ENCODE measurements at regions not wholly inside any gene's neighbourhood (a gene's known extent, or its start where the extent isn't known, plus 50 kb on each side); places are given as distances from the start of the nearest gene placed in this dataset.

DNA sequence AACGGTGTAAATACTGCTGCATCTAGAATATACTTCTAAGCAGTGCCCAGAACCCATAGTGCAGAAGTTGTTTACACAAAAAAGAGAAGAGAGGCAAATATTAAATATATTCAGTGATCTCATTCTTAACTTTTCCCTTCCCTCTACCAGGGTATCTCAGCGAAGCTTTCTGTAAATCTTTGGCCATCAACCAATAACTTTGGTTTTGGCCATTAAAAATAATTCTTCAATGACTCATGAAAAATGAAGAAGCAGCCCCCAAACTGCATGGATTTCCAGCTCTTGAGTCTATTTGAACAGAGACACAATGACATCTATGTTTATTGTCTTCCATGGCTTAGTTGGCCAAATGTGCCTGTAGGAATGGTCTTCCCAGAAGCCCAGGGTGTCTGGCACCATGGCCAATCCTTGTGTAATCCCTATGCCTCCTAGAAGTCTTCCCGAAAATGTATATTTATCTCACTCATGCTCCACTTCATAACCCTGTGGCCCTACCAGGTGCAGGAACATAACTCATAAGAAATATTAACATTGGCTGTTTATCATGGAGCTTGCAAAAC is 646.6 kb downstream of the TOX3 start:
- DNase-seq (ENCODE audit: low spot score) = no peak

DNA sequence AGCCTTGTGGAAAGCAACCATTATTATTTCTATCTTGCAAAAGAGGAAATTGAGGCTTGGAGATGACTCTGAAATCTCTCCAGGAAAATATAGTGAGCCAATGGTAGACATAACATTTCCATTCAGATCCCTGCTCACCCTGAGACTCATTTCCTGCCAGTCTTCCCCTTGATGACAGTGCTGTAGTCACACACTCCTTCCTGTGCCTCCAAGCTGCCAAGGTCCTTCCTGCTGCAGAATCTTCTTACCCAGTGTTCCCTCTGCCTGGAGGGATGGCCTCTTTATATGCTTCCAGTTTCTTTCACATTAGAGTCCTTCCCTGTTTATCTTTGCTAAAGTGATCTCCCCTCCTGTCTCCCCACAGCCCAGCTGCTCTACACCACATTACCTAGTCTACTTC is 648.1 kb downstream of the TOX3 start:
- peak; percentile 34 for DNase-seq (ENCODE audit: low spot score)

DNA sequence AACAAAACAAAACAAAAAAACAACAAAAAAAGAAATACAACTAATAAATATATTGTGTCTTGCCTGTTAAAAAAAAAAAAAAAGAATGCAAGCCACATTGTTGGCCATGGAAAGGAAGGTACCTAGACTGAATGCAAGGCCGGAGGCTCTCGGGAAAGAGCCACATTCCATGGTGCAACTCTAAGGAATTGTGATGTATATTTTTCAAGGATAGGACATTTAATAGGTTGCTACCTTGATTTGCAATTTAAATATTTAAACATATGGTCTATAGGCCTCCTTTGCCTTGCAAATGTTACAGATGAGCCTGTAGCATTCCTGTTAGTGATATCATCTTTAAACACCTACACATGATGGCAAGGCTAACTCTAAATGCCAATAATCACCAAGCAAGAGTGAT is 650.9 kb downstream of the TOX3 start:
- DNase-seq (ENCODE audit: low spot score) = no peak

DNA sequence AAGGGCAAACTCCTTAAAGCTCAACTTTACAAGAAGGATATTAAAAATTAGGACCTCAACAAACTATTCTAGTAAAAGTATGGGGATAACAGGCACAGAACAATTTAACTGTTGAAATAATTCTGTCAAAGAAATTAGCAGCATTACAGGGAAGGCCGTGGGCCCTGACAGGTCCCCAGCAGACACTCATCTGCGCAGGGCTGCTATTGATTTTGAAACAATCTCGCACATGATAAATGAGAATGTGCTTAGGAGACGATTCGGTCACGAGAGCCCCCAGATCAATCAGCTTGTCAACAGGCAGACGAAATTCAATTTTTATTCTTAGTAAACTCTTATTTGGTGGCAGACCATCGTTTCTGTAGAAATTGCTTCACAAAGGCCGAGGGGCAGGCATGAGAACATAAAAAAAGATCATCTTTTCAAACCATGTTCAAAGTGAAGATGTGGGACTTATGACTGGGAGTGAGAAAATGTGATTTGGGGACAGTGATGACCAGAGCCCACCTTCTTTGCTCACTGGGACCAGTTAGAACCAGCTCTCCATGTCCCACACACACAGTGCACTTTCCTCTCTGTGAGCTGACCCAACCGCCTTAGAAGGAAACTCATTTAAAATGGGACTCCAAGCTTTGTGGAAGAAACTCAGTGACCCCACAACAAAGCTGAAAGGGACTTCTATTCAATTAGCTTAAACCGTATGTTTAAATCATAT is 654.5 kb downstream of the TOX3 start:
- no peak for DNase-seq (ENCODE audit: low spot score)

DNA sequence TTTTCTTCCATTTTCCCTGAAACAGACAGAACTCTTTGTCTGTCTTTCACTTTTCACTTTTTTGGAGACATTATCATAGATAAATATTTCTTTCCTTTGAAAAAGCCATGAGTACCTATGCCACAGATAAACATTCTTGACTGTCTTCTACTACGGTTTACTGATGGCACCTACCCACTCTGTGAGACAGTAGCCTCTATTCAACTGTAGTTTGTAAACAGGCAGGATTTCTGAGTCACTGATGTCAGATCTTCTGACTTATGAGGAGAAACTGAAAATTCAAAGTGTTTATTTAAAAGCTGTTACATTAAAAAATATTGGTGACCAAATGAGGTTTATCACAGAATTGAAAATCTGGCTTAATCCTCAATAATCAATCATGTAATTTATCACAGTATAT is 658.4 kb downstream of the TOX3 start:
- DNase-seq (ENCODE audit: low spot score) = no peak

DNA sequence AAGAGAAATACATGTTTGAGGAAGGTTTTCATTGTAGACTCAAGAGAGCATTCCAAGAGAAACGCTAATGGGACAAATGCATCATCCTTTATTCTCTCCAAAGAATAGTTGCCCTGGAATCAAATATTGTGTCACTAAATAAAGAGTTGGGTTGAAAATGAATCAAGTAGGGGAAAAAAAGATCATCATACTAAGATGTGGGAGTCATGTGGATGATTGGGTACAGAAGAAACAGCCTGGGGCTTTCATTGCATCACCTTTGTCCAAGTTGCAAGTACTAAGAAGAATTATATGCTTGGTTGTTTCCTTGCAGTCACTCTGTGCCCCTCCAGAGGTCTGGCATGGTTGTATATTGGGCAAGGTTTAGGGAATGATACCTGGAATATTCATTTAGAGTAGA is 658.9 kb downstream of the TOX3 start:
- DNase-seq (ENCODE audit: low spot score) = peak; percentile 17

DNA sequence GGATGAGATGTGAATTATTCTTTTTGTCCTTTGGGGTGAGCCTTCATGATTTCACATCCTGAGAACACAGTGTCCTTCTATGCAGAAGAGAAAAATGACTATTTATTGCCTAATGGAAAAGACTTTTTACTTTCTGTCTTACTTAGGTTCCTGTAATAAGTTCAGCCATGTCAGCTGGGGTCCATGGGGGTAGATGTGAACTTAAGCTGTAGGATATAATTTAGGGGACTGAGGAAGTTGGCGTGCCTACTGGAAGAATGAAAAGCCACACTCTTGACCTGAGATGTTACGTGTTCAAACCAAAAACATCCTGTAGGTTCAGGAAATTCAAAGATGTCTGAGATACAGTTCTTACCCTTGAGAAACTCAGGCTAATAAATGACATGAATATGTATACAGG is 660.5 kb downstream of the TOX3 start:
- DNase-seq (ENCODE audit: low spot score) = no peak

DNA sequence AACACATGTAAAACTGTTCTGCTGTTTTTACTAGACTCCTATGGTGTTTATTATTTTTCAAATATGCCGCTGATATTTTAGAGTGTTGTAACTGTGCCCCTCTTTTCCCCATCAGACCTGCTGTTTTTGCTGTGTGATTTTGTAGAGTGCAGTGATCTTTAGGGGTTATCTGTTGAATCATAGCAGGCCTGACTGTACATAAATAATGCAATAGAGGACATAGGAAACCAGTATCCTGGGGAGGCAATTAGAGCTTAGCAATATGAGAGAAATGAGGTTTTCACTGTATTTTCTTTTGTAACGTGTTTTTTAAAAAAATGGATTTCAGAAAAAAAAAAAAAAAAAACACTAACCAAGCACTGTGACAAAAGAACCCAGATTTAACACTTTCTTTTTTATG is 662.2 kb downstream of the TOX3 start:
- DNase-seq (ENCODE audit: low spot score) = no peak

DNA sequence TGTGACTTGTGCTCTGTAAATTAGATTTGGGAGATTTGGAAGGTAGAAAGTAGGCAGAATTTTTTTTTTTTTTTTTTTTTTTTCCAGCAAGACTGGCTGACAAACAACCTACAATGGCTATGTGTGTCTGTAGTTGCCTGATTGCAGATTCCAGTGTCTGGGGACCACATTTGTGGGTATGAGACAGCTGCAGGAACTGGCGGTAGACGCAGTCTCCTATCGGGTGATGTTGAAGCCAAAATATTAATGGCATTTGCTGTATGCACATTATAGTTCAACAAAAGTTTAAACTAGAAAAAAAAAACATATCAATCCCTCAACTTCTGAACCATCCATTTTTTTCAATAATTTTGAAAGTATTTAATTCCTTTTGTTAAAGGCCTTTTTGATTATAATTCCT is 665.2 kb downstream of the TOX3 start:
- DNase-seq (ENCODE audit: low spot score) = peak; percentile 15

DNA sequence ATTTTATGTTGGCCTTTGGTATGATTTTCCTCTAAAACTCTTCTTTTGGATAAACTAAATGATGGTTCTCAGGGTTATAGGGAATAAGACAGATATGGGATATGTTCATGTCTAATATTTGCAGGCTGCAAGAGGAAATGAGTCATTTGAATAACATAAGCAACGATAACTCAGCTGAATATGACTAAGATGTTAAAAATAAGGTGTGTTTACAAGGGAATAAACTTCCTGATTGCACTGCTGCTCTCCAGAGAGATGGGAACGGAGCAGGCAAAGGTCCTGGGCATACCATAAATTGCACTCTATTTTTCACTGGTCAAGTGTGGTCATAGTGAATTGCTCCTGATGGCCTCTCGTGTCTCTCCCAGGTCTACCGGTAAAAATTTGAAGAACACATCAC is 666.2 kb downstream of the TOX3 start:
- DNase-seq (ENCODE audit: low spot score) = peak; percentile 64

DNA sequence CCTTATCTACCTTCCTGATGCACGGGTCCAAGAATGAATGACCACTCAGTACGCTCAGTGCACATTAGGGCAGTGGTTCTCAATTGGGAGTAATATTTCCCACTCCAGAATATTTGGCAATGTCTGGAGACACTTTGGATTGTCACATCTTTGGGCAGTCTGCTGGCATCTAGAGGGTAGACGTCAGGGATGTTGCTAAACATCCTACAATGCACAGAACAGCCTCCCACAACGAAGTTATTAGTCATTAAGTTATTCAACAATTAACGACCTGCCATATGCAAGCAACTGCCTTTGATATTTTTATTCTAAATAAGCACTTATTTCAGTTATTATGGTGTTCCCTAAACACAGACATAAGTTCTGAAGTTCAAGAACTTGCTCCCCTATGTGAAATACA is 669.3 kb downstream of the TOX3 start:
- DNase-seq (ENCODE audit: low spot score) = no peak

DNA sequence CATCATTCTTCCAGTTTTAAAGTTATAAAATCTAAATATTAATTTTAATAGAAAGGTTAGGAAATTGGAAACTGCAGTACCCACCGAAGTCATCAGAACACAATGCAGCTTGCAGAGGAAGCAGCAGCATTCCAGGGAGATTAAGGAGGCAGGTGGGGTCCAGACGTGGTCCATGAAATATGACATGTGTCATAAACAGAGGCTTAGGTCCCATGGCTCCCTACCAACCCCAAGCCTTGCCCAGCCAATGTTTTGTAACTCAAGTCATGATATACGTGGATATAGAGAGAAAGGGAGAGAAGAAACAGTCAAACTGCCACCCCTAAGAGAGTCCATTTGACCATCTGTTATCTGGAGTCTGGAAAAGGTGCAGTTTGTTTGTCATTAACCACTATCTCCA is 670.0 kb downstream of the TOX3 start:
- no peak for DNase-seq (ENCODE audit: low spot score)

DNA sequence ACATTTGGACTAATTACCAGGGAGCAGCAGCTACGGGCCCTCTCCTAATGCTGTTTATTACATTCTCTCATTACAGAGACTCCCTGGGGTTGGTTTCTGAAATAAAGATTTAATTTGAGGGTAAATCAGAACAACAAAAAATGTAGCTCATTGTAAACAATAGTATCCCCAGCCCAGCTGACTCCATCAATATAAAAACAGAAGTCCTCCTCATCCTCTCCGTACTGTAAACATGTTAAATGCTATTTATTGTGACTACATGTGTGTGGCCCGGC is 670.4 kb downstream of the TOX3 start:
- no peak for DNase-seq (ENCODE audit: low spot score)

DNA sequence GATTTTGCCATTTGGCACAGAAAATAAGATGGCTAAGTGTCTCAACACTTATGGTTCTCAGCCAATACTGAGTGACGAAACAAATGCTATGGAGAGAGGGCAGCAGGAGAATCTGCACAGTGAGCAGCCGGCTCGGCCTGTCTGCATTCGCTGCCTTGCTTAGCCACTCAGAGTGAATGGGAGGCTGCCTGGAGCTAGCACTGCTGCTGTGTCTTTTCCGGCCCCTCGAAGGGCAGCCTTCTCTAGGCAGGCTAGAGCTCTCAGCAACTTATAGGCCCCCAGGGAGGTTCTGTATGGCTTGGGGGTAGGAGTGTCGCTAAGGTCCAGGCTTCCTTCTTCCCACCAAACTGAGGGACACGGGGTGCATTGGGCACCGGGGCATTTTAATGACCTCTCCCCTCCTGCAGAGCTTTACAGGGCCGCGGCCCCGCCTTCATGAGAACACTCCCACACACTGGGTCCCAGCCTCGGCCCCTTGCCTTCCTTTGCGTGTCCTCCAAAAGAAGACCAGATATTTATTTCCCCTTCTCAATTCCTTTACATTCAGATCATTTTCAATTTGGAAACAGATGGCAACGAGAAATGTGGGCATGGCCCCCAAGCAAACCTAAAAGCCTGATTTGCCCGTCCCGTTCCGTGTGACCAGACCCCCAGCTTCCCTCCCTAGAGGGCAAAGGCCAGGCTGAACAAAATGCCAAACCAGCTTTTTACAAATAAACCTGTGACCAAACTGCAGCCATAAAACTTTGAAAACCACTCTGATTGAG is 670.9 kb downstream of the TOX3 start:
- no peak for DNase-seq (ENCODE audit: low spot score)

DNA sequence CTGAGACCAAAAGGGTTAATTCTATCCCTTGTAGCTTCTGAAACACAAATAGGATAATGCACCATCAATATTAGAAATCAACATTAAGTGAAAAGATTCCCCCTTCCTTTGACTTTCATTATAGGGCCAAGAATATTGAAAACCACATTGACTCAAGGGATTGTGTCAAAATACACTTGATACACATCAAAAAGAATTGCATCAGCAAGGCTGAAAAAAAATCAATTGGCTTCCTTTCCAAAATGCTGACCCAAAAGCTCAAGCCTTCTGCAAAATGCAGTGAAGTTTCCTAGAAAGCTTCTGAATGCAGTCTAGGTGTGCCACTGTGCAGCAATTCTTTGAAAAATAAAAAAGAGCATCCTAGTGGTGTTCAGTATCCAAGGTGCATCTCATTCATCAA is 674.4 kb downstream of the TOX3 start:
- DNase-seq (ENCODE audit: low spot score) = no peak

DNA sequence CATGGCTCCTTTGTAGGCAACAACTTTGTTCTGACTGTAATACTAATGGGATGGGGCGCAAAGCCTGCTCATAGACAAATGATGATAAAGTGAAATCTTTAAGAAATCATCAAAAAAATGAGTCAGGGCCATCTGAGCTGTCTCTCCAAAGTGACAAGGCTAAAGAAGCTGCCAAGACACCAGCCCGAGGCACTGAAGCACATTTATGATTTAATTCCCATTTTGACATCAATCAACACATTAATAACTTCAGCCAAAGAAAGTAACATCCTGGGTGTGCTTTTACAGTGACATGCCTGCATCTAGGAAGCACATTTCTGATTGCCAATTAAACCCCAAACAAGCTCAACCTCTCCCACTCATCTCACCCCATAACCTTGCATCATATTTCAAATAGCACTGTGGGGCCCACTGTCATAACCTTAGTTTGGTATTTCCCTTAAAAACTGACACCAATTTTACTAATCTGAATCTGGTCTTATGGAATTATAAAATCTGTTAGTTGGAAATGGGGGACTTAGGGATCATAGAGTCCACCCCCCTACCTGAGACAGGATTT is 676.6 kb downstream of the TOX3 start:
- no peak for DNase-seq (ENCODE audit: low spot score)

DNA sequence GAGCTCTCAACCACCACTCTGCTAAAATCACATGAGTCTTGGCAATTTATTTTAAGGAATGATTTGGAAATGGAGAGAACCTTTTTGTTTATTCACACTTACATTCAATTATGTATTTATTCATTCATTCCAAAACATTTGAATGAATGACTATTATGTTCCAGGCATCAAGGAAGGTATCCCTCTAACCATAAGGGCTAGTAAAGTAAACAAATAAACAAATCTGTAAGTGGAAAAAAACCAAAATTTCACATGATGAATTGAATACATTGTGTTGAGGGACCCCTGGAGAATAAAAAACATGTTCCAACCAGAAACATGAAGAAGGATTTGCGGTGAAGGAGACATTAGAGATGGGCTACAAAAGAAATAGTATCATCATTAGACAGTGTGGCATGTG is 677.8 kb downstream of the TOX3 start:
- DNase-seq (ENCODE audit: low spot score) = no peak

DNA sequence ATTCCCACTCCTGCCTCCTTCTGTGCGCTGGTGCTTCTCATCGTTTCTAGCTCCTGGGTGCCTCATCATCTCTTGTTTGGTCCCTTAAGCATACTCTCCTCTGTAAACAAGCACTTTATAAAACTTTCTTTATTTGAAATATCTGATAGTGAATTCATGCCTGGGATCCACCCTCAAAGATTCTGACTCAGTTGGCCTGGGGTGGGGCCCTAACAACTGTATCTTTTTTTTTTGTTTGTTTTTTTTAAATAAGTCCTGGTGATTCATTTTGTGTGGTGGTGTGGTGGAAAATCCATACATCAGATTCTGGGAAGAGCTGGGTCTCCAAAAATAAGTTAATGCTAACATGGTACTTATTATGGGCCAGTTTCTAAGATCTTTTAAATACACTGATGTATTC is 678.3 kb downstream of the TOX3 start:
- no peak for DNase-seq (ENCODE audit: low spot score)

DNA sequence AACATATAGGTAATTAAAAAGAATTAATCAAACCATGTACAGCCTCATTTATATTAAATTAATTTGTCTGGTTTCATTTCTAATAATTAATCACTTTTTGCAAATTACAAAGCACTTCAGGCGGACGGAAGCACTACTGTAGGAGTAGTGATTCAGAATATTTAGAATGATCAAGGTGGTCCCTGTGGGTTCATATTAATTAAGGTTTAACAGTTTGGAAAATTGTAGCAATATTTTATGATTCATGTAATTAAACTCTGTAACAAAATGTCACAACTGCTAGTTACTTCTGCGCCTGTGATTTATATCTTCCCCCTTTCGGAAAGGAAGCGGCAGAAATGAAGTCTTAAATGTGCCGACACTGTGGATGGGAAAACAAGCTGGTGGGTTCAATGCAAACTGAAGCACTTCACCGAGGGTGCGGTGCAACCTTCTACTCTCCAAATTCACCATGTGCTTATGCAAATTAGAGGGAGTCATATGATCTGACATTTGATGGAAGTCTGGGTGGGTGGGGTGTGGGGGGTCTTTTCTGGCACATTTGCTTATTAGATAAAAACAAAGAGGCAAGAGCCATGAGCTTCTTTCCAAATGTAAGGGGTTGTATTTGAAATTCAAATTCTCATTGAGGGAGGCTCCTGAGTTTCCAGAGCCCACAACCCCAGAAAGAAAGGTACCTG is 679.4 kb downstream of the TOX3 start:
- no peak for DNase-seq (ENCODE audit: low spot score)

DNA sequence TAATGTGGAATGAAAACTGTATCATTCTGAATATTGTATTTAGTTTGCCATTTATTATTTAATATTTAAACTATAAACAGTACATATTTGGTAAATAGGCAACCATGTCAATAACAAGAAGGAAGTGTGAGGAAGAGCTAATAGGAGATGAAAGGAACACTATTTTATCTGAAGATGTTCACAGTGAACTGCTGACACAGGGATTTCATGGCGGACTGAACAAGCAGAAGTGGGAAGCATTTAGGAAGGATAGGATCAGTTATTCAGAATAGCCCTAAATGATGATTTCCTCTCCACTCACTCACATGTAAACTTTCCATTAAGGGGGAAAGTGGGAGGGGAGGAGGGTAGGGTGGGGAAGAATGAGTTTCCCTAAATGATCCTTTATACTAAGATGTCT is 682.4 kb downstream of the TOX3 start:
- no peak for DNase-seq (ENCODE audit: low spot score)

DNA sequence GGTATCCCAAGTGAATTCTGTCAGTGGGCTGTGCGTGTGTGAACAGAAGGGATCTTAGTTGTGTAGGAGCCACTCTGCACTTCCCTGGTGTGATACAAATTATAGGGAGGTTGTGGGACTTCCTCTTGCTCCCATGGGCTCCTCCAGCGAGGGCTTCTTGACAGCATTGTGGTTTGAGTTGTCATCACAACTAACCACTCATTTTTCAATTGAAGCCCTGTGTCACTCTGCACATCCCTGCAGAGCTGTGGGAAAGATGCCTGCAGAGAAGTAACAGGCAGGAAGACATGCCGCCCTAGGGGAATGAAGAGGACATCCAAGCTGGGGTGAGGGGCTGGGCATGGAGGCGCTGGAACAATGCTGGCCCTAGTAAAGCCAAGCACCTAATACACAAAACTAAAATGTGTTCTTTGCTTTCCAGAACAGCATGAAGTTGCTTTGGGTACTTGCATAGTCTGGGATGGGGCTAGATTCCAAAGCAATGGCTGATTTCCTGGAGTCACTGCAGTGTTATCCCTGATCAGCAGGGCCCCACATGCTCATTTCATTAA is 692.5 kb downstream of the TOX3 start:
- DNase-seq (ENCODE audit: low spot score) = peak; percentile 9

DNA sequence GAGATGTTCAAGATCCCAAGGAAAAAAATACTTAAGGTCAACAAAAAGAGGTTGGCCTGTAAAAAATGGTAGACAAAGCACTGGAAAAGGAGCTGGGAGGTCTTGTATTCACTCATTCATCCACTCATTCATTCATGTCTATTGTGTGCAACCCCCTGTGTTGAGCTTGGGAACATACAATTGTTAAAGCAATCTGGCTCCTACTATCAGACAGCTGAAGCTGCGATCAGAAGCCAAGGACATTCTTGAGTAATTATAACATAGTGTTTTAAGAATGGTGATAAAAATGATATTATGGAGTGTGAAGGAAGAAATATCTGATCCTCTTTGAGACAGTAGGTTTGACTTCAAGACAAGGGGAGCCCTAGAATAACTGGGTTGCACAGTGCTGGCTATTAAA is 693.4 kb downstream of the TOX3 start:
- DNase-seq (ENCODE audit: low spot score) = no peak

DNA sequence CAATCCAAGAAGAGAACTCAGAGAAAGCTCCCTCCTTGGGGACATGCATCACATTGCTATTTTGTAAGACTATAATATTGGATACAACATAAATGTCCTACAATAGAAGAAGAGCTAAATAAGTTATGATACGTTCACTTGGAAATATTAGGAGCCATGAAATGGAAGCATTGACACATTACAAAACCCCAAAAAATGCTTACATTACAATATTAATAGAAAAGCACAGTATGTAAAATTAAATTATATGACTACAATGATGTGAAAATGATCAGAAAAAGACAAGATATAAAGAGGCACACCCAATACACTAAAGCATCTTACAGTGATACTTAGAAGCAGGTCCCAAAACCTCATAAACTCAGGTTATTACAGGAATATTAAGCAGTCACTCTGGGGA is 694.1 kb downstream of the TOX3 start:
- no peak for DNase-seq (ENCODE audit: low spot score)
